Suprapubic skin (tissue), 3 donors: ENCODE measurements at regions not wholly inside any gene's neighbourhood (a gene's known extent, or its start where the extent isn't known, plus 50 kb on each side); places are given as distances from the start of the nearest gene placed in this dataset.

Experiments used
- CTCF ChIP-seq, 2 donors: fragments of 200-600 bp in 1 of 2; fragments of 450-650 bp in 1 of 2; sonication (generic) in 1 of 2; IDR thresholded peaks; one replicate each; pipeline ENCODE4 v1.5.1; 2016 to 2019; ENCODE audit warnings: antibody characterized with exemption in 2 of 2, mild to moderate bottlenecking in 1 of 2, moderate library complexity in 1 of 2
- POLR2AphosphoS5 ChIP-seq, 3 donors: sonication (generic); formaldehyde crosslinking; IDR thresholded peaks; one replicate each; pipeline ENCODE4 v1.6.1; 2017; ENCODE audit warnings: antibody characterized with exemption in 3 of 3

DNA sequence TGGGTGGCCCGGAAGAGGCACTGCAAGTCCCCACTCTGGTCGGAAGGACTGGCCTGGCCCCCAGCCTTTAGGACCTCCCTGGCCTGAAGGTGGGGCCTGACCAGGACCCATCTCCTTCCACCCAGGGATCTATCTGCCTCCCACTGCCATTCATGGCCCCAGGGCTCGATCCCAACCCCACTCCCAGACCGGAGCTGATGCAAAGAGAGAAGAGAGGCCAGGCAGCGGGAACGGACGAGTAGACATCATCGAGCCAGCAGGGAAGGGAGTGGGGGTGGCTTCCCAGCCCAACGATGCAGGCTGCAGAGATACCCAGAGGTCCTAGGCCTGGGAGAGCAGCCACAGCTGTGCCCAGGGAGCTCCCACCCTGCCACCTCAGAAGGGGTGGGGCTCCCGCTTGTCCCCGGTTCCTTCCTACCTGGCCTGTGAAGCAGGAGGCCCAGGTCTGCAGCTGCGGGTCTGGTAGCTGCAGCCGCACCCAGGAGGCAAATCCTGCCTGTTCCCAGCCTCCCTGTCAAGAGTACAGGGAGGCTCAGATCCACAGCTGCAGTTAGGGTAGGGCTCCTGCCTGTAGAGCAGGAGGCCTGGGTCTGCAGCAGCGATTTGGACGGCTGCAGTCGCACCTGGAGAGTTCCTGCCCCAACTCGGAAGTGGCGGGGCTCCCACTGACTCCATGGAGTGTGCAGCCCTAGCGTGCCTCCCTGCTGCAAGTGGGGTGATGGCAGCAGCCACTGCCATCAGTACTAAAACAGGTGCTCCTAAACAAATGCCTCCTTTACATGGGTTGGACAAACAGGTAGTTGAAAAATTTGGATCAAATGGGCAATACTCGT is 1151.0 kb upstream of the PHF14 start:
- no peak for TF ChIP-seq CTCF (IDR thresholded peaks at IDR 0.05)
- TF ChIP-seq POLR2AphosphoS5 (IDR thresholded peaks at IDR 0.05) = no peak
